BJ (cell line): ENCODE measurements at regions not wholly inside any gene's neighbourhood (a gene's known extent, or its start where the extent isn't known, plus 50 kb on each side); places are given as distances from the start of the nearest gene placed in this dataset.

ENCODE experiments used
- CTCF ChIA-PET: fragments of 350-600 bp; formaldehyde crosslinking; extraction: SDS; loops from one replicate; lab custom pipeline; 2021; ENCODE audit warnings: antibody characterized with exemption, inconsistent platforms; lab: Yijun Ruan, JAX
- POLR2A ChIA-PET: fragments of 300-600 bp; sonication (Branson Sonifier 250); formaldehyde crosslinking; extraction: SDS; loops from one replicate; lab custom pipeline; 2021; ENCODE audit warnings: antibody characterized with exemption; lab: Charles Lee
- DNase-seq: peaks from one replicate; pipeline ENCODE4 v3.0.0-alpha.2; 2011; ENCODE audit warnings: low read depth
- H3K27me3 ChIP-seq: 2 replicates; pipeline ENCODE4 v1.6.0; 2011; ENCODE audit warnings: low read length; ENCODE audit not compliant: control insufficient read depth, insufficient read depth
- H3K36me3 ChIP-seq: 2 replicates; pipeline ENCODE4 v1.5.1; 2011; ENCODE audit warnings: low read length; ENCODE audit not compliant: control insufficient read depth, insufficient read depth
- H3K4me3 ChIP-seq: 2 replicates; pipeline ENCODE4 v1.5.1; 2011; ENCODE audit warnings: low read depth, mild to moderate bottlenecking, control low read depth, low read length
- TF ChIP-seq, protein P1 (sequence below): IDR thresholded peaks from 2 replicates; pipeline ENCODE4 v1.5.1; 2011; ENCODE audit warnings: low read depth, mild to moderate bottlenecking, control low read depth, inconsistent platforms, low read length, moderate library complexity; ENCODE audit not compliant: insufficient read depth

DNA sequence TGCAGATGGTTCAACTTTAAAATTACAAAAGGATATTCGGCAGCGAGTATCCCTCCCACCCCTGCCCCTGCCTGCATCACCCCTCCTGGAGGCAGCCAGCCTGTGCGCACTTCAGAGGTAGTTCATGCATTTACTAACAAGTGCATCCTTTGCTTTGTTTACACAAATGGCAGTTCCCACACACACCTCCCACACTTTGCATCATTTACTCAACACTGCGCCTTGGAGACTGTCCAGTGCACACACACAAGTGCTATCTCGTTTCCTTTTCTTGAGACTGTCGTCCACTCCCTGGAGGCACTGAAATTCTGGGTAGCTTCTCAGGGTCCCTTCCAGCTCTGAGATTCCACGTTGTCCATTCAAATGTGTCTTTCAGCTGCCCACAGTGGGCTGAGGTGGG lies 53.1 kb upstream of the VSX1 start:
- DNase-seq = no peak
- H3K4me3 ChIP-seq = no peak overlapping the region
- TF ChIP-seq, protein P1, sequence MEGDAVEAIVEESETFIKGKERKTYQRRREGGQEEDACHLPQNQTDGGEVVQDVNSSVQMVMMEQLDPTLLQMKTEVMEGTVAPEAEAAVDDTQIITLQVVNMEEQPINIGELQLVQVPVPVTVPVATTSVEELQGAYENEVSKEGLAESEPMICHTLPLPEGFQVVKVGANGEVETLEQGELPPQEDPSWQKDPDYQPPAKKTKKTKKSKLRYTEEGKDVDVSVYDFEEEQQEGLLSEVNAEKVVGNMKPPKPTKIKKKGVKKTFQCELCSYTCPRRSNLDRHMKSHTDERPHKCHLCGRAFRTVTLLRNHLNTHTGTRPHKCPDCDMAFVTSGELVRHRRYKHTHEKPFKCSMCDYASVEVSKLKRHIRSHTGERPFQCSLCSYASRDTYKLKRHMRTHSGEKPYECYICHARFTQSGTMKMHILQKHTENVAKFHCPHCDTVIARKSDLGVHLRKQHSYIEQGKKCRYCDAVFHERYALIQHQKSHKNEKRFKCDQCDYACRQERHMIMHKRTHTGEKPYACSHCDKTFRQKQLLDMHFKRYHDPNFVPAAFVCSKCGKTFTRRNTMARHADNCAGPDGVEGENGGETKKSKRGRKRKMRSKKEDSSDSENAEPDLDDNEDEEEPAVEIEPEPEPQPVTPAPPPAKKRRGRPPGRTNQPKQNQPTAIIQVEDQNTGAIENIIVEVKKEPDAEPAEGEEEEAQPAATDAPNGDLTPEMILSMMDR = no peak
- CTCF ChIA-PET = no interaction called here
- no peaks in the 10 kb centered on the region for H3K36me3 ChIP-seq
- POLR2A ChIA-PET = no interaction called here
- peaks cover 2% of the 10 kb centered on the region; the same call in 1 of the 2 replicates for H3K27me3 ChIP-seq

DNA sequence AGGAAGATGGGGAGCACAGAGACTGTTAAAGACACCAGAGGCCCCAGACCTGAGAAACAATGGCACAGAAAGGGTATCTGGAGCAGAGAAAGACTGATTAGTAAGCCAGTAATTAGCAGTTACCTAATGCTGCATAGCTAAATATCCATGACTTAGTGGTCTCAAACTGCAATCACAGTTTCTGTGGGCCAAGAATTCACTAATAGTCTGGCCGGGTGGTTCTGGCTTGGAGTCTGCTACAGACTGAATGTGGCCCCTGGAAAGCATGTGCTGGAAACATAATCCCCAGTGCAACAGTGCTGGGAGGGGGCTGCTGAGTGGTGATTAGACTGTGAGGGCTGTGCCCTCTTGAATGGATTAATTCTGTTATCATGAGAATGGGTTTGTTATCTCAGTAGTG lies 54.1 kb upstream of the VSX1 start:
- CTCF ChIA-PET = interaction anchor here (0.6 kb wide), 1 partner anchor 55 kb away, joined by 3 read pairs; no protein-coding TSS in a partner anchor
- TF ChIP-seq, protein P1 = no peak
- POLR2A ChIA-PET = no interaction called here
- Histone ChIP-seq H3K4me3 (no peak overlapping the region), H3K27me3 (peaks cover 4% of the 10 kb centered on the region; the same call in 1 of the 2 replicates), H3K36me3 (no peaks in the 10 kb centered on the region)
- no peak for DNase-seq

DNA sequence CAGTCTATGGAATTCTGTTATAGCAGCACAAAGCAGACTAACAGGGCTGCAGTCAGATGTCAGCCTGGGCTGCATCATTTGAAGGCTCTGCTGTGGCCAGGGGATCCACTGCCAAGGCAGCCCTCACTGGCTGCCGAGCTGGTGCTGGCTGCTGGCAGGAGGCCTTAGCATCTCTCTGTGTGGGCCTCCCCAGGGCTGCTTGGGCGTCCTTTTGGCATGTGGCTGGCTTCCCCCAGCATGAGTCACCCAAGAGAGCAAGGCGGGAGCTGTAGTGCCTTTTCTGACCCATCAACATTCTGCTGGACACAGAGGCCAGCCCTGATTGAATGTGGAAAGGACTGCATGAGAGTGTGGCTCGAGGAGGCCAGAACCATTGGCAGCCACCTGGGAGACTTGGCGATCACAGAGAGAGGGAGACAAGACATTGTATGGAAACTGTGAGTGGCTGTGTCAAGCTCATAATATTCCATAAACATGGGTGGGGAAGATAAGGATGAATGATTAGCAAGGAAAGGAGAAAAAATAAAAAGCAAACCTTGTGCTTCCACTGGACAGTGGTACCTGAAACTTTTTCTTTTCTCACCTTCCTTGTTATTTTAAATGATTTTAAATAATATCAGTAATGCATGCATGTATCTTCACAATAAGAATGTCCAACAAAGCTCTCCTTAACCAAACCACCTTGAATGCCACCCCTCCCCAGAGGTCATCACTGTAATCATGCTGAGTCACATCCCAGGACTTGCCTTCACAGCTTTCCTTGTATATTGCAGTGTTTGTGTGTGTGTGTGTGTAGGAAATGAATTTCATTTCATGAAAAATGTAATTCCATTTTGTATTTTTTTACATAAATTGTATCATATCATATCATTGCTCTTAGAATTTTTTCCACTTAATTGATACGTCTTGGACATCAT lies 55.0 kb upstream of the VSX1 start:
- POLR2A ChIA-PET = no interaction called here
- TF ChIP-seq, protein P1 = no peak

DNA sequence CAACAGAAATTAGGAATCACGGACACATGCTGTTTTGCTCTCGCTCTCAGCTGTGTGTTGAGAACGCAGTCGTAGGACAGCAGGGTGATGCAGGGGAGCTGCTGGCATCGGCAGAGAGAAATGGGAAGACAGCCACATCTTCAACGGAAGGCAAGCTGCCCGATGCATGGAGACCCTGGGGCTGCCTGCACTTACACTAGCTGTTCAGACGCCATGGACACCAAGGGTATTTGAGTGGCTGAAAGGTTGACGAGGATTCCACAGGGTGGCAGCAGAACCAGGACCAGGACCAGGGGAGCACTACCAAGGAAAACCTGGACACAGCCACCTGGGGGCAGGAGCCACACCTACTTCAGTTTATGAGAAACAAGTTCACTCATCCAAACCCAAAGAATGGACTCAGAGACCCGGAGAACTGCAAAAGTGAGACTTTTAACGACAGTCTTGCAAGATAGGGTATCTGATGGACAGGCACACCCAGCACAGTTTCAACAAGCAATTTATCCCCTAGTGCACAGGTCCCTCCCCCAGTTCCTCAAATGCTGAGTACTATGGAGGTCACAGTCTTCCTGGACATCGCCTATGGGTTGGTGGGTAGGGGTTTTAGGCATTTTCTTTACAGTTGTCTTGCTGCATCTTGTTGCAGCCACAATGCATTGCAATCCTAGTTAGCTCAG lies 56.3 kb upstream of the ENTPD6 start:
- CTCF ChIA-PET = interaction anchor here (1.8 kb wide), 1 partner anchor 9 kb away, joined by 5 read pairs; no protein-coding TSS in a partner anchor
- TF ChIP-seq, protein P1 = no peak
- POLR2A ChIA-PET = no interaction called here
- H3K4me3 ChIP-seq = no peak overlapping the region
- H3K36me3 ChIP-seq = no peaks in the 10 kb centered on the region
- peaks cover 8% of the 10 kb centered on the region for H3K27me3 ChIP-seq
- no peak for DNase-seq

More for the DNA sequence above, 55.0 kb upstream of the VSX1 start:
- CTCF ChIA-PET = interaction anchor here (0.6 to 1.8 kb wide), 2 partner anchors 11 to 56 kb away, joined by 3 to 5 read pairs; no protein-coding TSS in a partner anchor
- H3K27me3 ChIP-seq = peaks cover 8% of the 10 kb centered on the region
- H3K36me3 ChIP-seq = no peaks in the 10 kb centered on the region
- H3K4me3 ChIP-seq = no peak overlapping the region
- peak; percentile 46 for DNase-seq

DNA sequence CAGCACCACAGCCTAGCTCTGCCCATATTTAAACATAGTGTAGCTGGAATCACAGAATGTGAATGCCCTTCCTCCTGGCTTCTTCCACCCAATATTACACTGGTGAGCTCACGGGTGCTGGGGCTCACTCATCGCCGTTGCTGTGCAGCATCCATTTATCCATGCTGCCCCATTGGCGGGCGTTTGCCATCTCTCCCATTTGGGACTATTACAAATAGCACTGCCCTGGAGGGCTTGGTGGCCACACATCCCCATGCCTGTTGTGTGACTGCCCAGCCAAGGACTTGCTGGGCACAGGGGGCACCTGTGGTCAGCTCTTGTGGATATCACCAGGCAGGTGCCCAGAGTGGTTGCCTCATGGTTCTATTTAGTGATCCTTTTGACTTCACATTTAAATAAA lies 54.5 kb upstream of the ENTPD6 start:
- Histone ChIP-seq H3K36me3 (no peaks in the 10 kb centered on the region), H3K4me3 (no peak overlapping the region), H3K27me3 (peaks cover 12% of the 10 kb centered on the region)
- ChIA-PET CTCF (interaction anchor here (1.6 kb wide), 1 partner anchor 10 kb away, joined by 3 read pairs; no protein-coding TSS in a partner anchor), POLR2A (no interaction called here)
- TF ChIP-seq, protein P1 = no peak
- DNase-seq = no peak
